NB4 (cell line): ENCODE measurements at regions not wholly inside any gene's neighbourhood (a gene's known extent, or its start where the extent isn't known, plus 50 kb on each side); places are given as distances from the start of the nearest gene placed in this dataset.

Experiments used
- MAX ChIP-seq: IDR thresholded peaks from 2 replicates; pipeline ENCODE4 v1.6.1; 2011; ENCODE audit warnings: low read depth, low read length
- POLR2A ChIP-seq: IDR thresholded peaks from 2 replicates; pipeline ENCODE4 v1.6.1; 2011; ENCODE audit warnings: mild to moderate bottlenecking; ENCODE audit not compliant: insufficient read length; ENCODE audit errors: extremely low read depth
- TF ChIP-seq, protein P1 (sequence below): IDR thresholded peaks from one replicate; pipeline ENCODE4 v1.5.1; 2012; ENCODE audit warnings: low read depth, low read length

GRCh38 chr6:22108199-22108598 is 188.6 kb downstream of the PRL start:
- TF ChIP-seq, protein P1, sequence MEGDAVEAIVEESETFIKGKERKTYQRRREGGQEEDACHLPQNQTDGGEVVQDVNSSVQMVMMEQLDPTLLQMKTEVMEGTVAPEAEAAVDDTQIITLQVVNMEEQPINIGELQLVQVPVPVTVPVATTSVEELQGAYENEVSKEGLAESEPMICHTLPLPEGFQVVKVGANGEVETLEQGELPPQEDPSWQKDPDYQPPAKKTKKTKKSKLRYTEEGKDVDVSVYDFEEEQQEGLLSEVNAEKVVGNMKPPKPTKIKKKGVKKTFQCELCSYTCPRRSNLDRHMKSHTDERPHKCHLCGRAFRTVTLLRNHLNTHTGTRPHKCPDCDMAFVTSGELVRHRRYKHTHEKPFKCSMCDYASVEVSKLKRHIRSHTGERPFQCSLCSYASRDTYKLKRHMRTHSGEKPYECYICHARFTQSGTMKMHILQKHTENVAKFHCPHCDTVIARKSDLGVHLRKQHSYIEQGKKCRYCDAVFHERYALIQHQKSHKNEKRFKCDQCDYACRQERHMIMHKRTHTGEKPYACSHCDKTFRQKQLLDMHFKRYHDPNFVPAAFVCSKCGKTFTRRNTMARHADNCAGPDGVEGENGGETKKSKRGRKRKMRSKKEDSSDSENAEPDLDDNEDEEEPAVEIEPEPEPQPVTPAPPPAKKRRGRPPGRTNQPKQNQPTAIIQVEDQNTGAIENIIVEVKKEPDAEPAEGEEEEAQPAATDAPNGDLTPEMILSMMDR: no peak
- TF ChIP-seq POLR2A: no peak
- TF ChIP-seq MAX: no peak
